ENCODE measurements at regions not wholly inside any gene's neighbourhood (a gene's known extent, or its start where the extent isn't known, plus 50 kb on each side); places are given as distances from the start of the nearest gene placed in this dataset.

DNA sequence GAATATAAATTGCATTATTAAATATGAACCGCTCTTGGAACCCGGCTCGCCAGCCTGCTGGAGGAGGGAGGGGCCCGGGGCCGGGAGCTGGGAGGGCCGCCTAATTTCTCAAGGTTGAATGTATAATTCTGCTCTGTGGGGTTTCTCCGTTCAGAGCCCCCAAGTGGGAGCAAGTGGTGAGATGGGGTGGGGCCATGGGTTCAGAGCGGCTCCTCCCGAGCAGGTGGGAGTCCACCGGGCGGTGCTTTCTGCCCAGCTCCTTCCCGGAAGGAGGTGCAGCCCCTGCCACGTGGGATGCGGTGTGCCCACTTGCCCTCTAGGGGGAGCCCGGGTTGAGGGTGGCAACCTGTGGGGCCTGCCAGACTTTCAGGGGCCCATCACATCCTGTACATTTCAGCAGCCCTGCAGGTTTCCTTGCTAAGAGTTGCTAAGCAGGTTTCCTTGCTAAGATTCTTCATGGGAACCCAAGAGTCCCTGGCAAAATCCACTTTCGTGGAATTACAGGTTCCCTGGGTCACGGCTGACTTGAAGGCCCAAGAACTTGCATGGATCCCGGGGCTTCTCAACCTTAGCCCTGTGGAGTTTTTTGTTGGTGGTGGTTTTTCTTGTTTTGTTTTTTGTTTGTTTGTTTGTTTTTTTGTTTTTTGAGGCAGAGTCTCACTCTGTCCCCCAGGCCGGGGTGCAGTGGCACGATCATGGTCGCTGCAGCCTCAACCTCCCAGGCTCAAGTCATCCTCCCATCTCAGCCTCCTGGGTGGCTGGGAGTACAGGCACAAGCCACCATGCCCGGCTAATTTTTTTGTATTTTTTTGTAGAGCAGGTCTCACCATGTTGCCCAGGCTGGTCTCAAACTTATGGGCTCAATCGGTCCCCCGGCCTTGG, 196.7 kb upstream of the GSE1 start (continued):
- TF ChIP-seq, protein P1, sequence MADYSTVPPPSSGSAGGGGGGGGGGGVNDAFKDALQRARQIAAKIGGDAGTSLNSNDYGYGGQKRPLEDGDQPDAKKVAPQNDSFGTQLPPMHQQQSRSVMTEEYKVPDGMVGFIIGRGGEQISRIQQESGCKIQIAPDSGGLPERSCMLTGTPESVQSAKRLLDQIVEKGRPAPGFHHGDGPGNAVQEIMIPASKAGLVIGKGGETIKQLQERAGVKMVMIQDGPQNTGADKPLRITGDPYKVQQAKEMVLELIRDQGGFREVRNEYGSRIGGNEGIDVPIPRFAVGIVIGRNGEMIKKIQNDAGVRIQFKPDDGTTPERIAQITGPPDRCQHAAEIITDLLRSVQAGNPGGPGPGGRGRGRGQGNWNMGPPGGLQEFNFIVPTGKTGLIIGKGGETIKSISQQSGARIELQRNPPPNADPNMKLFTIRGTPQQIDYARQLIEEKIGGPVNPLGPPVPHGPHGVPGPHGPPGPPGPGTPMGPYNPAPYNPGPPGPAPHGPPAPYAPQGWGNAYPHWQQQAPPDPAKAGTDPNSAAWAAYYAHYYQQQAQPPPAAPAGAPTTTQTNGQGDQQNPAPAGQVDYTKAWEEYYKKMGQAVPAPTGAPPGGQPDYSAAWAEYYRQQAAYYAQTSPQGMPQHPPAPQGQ (CRISPR knock-in tag; IDR thresholded peaks at IDR 0.05; ENCODE audit: borderline replicate concordance): no peak
- TF ChIP-seq, protein P2, sequence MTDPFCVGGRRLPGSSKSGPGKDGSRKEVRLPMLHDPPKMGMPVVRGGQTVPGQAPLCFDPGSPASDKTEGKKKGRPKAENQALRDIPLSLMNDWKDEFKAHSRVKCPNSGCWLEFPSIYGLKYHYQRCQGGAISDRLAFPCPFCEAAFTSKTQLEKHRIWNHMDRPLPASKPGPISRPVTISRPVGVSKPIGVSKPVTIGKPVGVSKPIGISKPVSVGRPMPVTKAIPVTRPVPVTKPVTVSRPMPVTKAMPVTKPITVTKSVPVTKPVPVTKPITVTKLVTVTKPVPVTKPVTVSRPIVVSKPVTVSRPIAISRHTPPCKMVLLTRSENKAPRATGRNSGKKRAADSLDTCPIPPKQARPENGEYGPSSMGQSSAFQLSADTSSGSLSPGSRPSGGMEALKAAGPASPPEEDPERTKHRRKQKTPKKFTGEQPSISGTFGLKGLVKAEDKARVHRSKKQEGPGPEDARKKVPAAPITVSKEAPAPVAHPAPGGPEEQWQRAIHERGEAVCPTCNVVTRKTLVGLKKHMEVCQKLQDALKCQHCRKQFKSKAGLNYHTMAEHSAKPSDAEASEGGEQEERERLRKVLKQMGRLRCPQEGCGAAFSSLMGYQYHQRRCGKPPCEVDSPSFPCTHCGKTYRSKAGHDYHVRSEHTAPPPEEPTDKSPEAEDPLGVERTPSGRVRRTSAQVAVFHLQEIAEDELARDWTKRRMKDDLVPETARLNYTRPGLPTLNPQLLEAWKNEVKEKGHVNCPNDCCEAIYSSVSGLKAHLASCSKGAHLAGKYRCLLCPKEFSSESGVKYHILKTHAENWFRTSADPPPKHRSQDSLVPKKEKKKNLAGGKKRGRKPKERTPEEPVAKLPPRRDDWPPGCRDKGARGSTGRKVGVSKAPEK (CRISPR knock-in tag; IDR thresholded peaks at IDR 0.05; ENCODE audit: borderline replicate concordance): no peak
- no peak; the same call in 1 of the 2 replicates for TF ChIP-seq ZNF501 (CRISPR knock-in tag; IDR thresholded peaks at IDR 0.05)
- TF ChIP-seq ZNF644 (CRISPR knock-in tag; IDR thresholded peaks at IDR 0.05; ENCODE audit: low read depth): no peak
- TF ChIP-seq SNRNP70 (IDR thresholded peaks at IDR 0.05; ENCODE audit: low read depth, low read length): no peak
- no peak for TF ChIP-seq KAT7 (CRISPR knock-in tag; IDR thresholded peaks at IDR 0.05; ENCODE audit: borderline replicate concordance)
- TF ChIP-seq ATF7-NPFF (CRISPR knock-in tag; IDR thresholded peaks at IDR 0.05; ENCODE audit: low read depth): no peak
- no peak for TF ChIP-seq RBM22 (optimal IDR thresholded peaks at IDR 0.05; ENCODE audit: low read length)
- TF ChIP-seq, protein P3, sequence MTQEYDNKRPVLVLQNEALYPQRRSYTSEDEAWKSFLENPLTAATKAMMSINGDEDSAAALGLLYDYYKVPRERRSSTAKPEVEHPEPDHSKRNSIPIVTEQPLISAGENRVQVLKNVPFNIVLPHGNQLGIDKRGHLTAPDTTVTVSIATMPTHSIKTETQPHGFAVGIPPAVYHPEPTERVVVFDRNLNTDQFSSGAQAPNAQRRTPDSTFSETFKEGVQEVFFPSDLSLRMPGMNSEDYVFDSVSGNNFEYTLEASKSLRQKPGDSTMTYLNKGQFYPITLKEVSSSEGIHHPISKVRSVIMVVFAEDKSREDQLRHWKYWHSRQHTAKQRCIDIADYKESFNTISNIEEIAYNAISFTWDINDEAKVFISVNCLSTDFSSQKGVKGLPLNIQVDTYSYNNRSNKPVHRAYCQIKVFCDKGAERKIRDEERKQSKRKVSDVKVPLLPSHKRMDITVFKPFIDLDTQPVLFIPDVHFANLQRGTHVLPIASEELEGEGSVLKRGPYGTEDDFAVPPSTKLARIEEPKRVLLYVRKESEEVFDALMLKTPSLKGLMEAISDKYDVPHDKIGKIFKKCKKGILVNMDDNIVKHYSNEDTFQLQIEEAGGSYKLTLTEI (CRISPR knock-in tag; conservative IDR thresholded peaks at IDR 0.05): no peak
- no peak for TF ChIP-seq NFIB (CRISPR knock-in tag; IDR thresholded peaks at IDR 0.05; ENCODE audit: borderline replicate concordance)
- TF ChIP-seq NR2F2 (IDR thresholded peaks at IDR 0.05; ENCODE audit: borderline replicate concordance, low read depth): no peak
- TF ChIP-seq SP5 (CRISPR knock-in tag; IDR thresholded peaks at IDR 0.05; ENCODE audit: borderline replicate concordance, low read depth): no peak
- no peak for TF ChIP-seq FOXC1 (CRISPR knock-in tag; IDR thresholded peaks at IDR 0.05; ENCODE audit: borderline replicate concordance)
- TF ChIP-seq SSRP1 (CRISPR knock-in tag; IDR thresholded peaks at IDR 0.05): no peak
- no peak for TF ChIP-seq FOXP1 (IDR thresholded peaks at IDR 0.05)
- TF ChIP-seq FOXP1 (CRISPR knock-in tag; IDR thresholded peaks at IDR 0.05): no peak
- no peak for TF ChIP-seq NFATC3 (CRISPR knock-in tag; IDR thresholded peaks at IDR 0.05)
- no peak for TF ChIP-seq ZNF749 (CRISPR knock-in tag; IDR thresholded peaks at IDR 0.05; ENCODE audit: borderline replicate concordance)
- TF ChIP-seq, protein P4, sequence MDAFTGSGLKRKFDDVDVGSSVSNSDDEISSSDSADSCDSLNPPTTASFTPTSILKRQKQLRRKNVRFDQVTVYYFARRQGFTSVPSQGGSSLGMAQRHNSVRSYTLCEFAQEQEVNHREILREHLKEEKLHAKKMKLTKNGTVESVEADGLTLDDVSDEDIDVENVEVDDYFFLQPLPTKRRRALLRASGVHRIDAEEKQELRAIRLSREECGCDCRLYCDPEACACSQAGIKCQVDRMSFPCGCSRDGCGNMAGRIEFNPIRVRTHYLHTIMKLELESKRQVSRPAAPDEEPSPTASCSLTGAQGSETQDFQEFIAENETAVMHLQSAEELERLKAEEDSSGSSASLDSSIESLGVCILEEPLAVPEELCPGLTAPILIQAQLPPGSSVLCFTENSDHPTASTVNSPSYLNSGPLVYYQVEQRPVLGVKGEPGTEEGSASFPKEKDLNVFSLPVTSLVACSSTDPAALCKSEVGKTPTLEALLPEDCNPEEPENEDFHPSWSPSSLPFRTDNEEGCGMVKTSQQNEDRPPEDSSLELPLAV (CRISPR knock-in tag; conservative IDR thresholded peaks at IDR 0.05; ENCODE audit: low read depth): no peak
- TF ChIP-seq SAFB2 (CRISPR knock-in tag; IDR thresholded peaks at IDR 0.05; ENCODE audit: borderline replicate concordance, low read depth): no peak
- TF ChIP-seq PAX8 (CRISPR knock-in tag; IDR thresholded peaks at IDR 0.05; ENCODE audit: borderline replicate concordance): no peak
